Heart left ventricle (tissue), 16 donors: ENCODE measurements at regions not wholly inside any gene's neighbourhood (a gene's known extent, or its start where the extent isn't known, plus 50 kb on each side); places are given as distances from the start of the nearest gene placed in this dataset.

ENCODE experiments used
- ATAC-seq, 4 donors: fragments of 200-7000 bp; cut with Tn5 transposase; one replicate each; pipeline ENCODE4 v1.9.1; 2020 to 2022; ENCODE audit warnings: moderate library complexity in 4 of 4, mild to moderate bottlenecking in 3 of 4, moderate number of reproducible peaks in 1 of 4
- DNase-seq, 5 donors: peaks; one replicate each; pipeline ENCODE4 v3.0.0-alpha.2; 2020
- H3K27ac ChIP-seq, 12 donors: fragments of 200-600 bp; sonication (generic) in 4 of 12; one replicate each; pipeline versions ENCODE4 v1.5.0 to v1.8.0; 2016 to 2022; ENCODE audit warnings: mild to moderate bottlenecking in 2 of 12
- H3K27me3 ChIP-seq, 9 donors: fragments of 200-600 bp; sonication (generic) in 2 of 9; one replicate each; pipeline versions ENCODE4 v1.5.1 to v1.8.0; 2016 to 2022; ENCODE audit warnings: mild to moderate bottlenecking in 3 of 9
- H3K36me3 ChIP-seq, 9 donors: fragments of 200-600 bp; sonication (generic) in 2 of 9; one replicate each; pipeline versions ENCODE4 v1.5.0 to v1.8.0; 2018 to 2022; ENCODE audit warnings: mild to moderate bottlenecking in 2 of 9
- H3K4me1 ChIP-seq, 12 donors: fragments of 200-600 bp; sonication (generic) in 4 of 12; one replicate each; pipeline versions ENCODE4 v1.5.0 to v1.8.0; 2016 to 2022; ENCODE audit warnings: mild to moderate bottlenecking in 3 of 12
- H3K4me3 ChIP-seq, 12 donors: fragments of 200-600 bp; sonication (generic) in 4 of 12; one replicate each; pipeline versions ENCODE4 v1.5.0 to v1.8.0; 2017 to 2022; ENCODE audit warnings: mild to moderate bottlenecking in 9 of 12, moderate library complexity in 4 of 12
- H3K9me3 ChIP-seq, 12 donors: fragments of 200-600 bp; sonication (generic) in 4 of 12; one replicate each; pipeline versions ENCODE4 v1.5.0 to v1.8.0; 2016 to 2022; ENCODE audit warnings: mild to moderate bottlenecking in 1 of 12
- CTCF ChIP-seq, 12 donors: fragments of 200-600 bp; sonication (generic) in 4 of 12; IDR thresholded peaks; one replicate each; pipeline versions ENCODE4 v1.5.0 to v1.8.0; 2018 to 2022; ENCODE audit warnings: antibody characterized with exemption in 12 of 12, mild to moderate bottlenecking in 5 of 12
- POLR2A ChIP-seq, 2 donors: fragments of 450-650 bp; IDR thresholded peaks; one replicate each; pipeline ENCODE4 v1.6.1; 2017; ENCODE audit warnings: antibody characterized with exemption in 2 of 2, mild to moderate bottlenecking in 2 of 2, moderate library complexity in 2 of 2
- WGBS, 4 donors: extraction: QIAGEN DNeasy Blood & Tissue Kit in 2 of 4; methylation state at CpG; one replicate each; pipeline versions ENCODE4 v1.1.5 to v1.1.7; 2013 to 2018; 5-methylcytosine and 5-hydroxymethylcytosine counted together
- intact Hi-C, 10 donors: fragments of 100-400 bp; cut with DNase I; formaldehyde crosslinking; loops; one replicate each; pipeline versions ENCODE4 v1.11.1 to v1.14.2; 2022
- donor health status: ischemic (EF 13 %, LVEDD 7.1; RV severe dilation, severe dysfunction).
- donor health status: healthy with polysubstance abuse.
- donor health status: DM: no; HTN: yes; CAD: no.
- donor health status: DM: no; HTN: no; CAD: no.
- donor health status: ischemic (EF 25% LVEDD 6.9; RV normal size, moderate dysfunction).
- donor health status: ischemic (EF 25% LVEDD 5.7; RV mildly dilated, moderate dysfunction).
- donor health status: healthy.
- donor health status: DM: yes; HTN: yes; CAD: no.
- donor health status: ischemic (EF 35%, LVEDD 5.7; RV mildly dilated, moderate dysfunction).
- donor health status: nonischemic (EF 11% LVEDD 7.7; RV severe dilation, severe dysfunction).
- donor health status: DM: yes; HTN: yes; CAD: no.
- donor health status: PGD.
- donor health status: ischemic (EF 29% LVEDD 5.4; RV normal size, mild dysfunction).
- donor health status: nonischemic (EF 23%, LVEDD 6.1; RV moderate dilation, normal function).

GRCh38 chr4:131381055-131381454, 1768.0 kb upstream of the PCDH10 start:
- Histone ChIP-seq H3K36me3 (no peaks in the 10 kb centered on the region), H3K27ac (no peak overlapping the region), H3K4me3 (no peak overlapping the region), H3K27me3 (no peaks in the 10 kb centered on the region), H3K4me1 (no peaks in the 10 kb centered on the region), H3K9me3 (peaks cover 0 to 21% (median 2%) of the 10 kb centered on the region in 12 donors)
- DNase-seq: no peak
- no peak for ATAC-seq
- 74 to 82% (median 79%) methylated on average over 2 of the region's 2 CpGs for WGBS, 4 donors
- intact Hi-C loops: no loop called here
- no peak for TF ChIP-seq CTCF (IDR thresholded peaks at IDR 0.05)
- no peak for TF ChIP-seq POLR2A (IDR thresholded peaks at IDR 0.05)

- Histone ChIP-seq H3K9me3 (peaks cover 0 to 21% (median 2%) of the 10 kb centered on the region in 12 donors), H3K4me1 (no peaks in the 10 kb centered on the region), H3K4me3 (no peak overlapping the region), H3K27me3 (no peaks in the 10 kb centered on the region), H3K27ac (no peak overlapping the region), H3K36me3 (no peaks in the 10 kb centered on the region)
- DNase-seq: no peak
- TF ChIP-seq POLR2A (IDR thresholded peaks at IDR 0.05): no peak
- no peak for TF ChIP-seq CTCF (IDR thresholded peaks at IDR 0.05)
- no peak for ATAC-seq
- intact Hi-C loops: no loop called here
- 77 to 81% (median 78%) methylated on average over 4 of the region's 4 CpGs for WGBS, 4 donors
Measured at GRCh38 chr4:131382839-131383238, 1766.3 kb upstream of the PCDH10 start.

DNA sequence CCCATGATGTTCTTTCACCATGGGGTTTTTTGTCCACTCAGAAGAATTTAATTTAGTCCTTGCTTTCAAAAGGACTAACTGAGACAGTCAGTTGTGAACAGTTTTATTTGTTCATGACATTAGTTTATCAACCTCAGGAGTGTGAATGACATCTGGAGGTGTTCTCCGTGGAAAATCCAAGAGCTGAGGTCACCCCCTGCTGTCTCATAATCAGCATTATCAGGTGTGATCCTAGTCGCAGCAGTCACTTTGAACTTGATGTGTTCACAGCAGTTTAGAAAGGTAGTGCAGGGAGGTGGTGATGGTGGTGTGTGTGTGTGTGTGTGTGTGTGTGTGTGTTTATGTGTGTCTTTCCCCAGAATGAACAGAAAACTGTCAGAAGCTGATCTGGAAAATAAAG, 1760.8 kb upstream of the PCDH10 start:
- Histone ChIP-seq H3K4me3 (no peak overlapping the region), H3K36me3 (no peaks in the 10 kb centered on the region), H3K27ac (no peak overlapping the region), H3K9me3 (peaks cover 0 to 16% (median 0%) of the 10 kb centered on the region in 12 donors), H3K27me3 (no peaks in the 10 kb centered on the region), H3K4me1 (no peaks in the 10 kb centered on the region)
- 3 to 8% (median 4%) methylated on average over 2 of the region's 2 CpGs for WGBS, 4 donors
- ATAC-seq (no peak), DNase-seq (no peak)
- intact Hi-C loops: no loop called here
- no peak for TF ChIP-seq CTCF (IDR thresholded peaks at IDR 0.05)

DNA sequence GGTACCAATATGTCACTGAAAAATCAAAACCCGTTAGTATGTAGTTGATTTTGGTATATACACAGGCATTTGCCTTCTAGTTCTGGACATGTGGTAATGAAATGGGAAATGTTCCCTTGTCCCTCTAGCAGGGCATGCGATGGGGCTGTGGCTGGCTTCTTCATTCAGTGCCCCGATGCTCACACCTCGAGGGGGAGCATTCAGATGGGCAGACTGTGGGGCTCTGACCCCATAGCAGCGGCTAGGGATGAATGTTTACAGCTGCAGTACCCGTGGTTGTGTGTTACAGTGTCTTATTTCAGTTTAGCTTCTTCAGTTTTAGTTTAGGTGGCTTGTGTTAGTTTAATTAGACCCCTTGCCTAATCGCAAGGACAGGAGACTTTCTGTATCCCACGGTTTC, 1741.0 kb upstream of the PCDH10 start:
- TF ChIP-seq CTCF (IDR thresholded peaks at IDR 0.05) (no peak), POLR2A (IDR thresholded peaks at IDR 0.05) (no peak)
- 78 to 83% (median 79%) methylated on average over 8 of the region's 8 CpGs for WGBS, 4 donors
- H3K9me3 ChIP-seq: peaks cover 0 to 7% (median 0%) of the 10 kb centered on the region in 12 donors
- intact Hi-C loops: no loop called here
- DNase-seq: no peak
- H3K4me3 ChIP-seq: no peak overlapping the region
- ATAC-seq: no peak
- H3K36me3 ChIP-seq: no peaks in the 10 kb centered on the region
- H3K27me3 ChIP-seq: no peaks in the 10 kb centered on the region
- H3K27ac ChIP-seq: no peak overlapping the region
- no peaks in the 10 kb centered on the region for H3K4me1 ChIP-seq
